ENCODE measurements at regions not wholly inside any gene's neighbourhood (a gene's known extent, or its start where the extent isn't known, plus 50 kb on each side); places are given as distances from the start of the nearest gene placed in this dataset.

DNA sequence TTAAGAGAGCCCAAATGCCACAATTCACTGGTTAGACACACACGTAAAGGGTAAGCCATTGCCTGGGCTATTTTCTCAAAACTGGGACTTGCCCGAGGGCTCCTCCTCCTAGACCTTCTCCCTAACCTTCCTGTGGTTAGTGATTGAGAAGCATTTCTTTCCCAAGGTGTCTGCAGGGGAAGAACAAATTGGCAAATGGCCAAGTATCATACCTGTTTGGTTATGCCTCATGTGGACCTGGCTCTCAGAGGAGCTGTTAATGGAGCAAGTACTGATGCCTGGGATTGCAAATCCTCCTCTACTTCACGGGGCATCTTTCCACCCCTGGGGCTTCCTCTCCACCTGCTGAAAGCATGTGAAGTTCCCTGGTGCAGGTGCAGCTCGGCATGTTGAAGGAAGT is 187.5 kb upstream of the CYRIA start:
- TF ChIP-seq, protein P1, sequence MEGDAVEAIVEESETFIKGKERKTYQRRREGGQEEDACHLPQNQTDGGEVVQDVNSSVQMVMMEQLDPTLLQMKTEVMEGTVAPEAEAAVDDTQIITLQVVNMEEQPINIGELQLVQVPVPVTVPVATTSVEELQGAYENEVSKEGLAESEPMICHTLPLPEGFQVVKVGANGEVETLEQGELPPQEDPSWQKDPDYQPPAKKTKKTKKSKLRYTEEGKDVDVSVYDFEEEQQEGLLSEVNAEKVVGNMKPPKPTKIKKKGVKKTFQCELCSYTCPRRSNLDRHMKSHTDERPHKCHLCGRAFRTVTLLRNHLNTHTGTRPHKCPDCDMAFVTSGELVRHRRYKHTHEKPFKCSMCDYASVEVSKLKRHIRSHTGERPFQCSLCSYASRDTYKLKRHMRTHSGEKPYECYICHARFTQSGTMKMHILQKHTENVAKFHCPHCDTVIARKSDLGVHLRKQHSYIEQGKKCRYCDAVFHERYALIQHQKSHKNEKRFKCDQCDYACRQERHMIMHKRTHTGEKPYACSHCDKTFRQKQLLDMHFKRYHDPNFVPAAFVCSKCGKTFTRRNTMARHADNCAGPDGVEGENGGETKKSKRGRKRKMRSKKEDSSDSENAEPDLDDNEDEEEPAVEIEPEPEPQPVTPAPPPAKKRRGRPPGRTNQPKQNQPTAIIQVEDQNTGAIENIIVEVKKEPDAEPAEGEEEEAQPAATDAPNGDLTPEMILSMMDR (IDR thresholded peaks at IDR 0.05; ENCODE audit: insufficient read depth, low read length, poor library complexity, severe bottlenecking) = no peak
- TF ChIP-seq EZH2phosphoT487 (conservative IDR thresholded peaks at IDR 0.05; ENCODE audit: low read length) = no peak
- Histone ChIP-seq H3K9me2 (replicated peaks; ENCODE audit: insufficient read depth, low read length) (no peaks in the 10 kb centered on the region), H3K27ac (ENCODE audit: low read depth, low read length) (no peak overlapping the region), H4K20me1 (ENCODE audit: low read depth, low read length) (no peaks in the 10 kb centered on the region), H3K36me3 (ENCODE audit: low read length) (no peaks in the 10 kb centered on the region), H3K27me3 (ENCODE audit: low read length) (no peaks in the 10 kb centered on the region), H3K4me2 (ENCODE audit: low read depth, low read length, poor library complexity, severe bottlenecking) (no peak overlapping the region), H3K79me2 (ENCODE audit: insufficient read depth, low read length) (no peaks in the 10 kb centered on the region), H3F3A (ENCODE audit: insufficient read depth) (no peaks in the 10 kb centered on the region), H3K4me3 (ENCODE audit: insufficient read depth, low read length, poor library complexity, severe bottlenecking) (no peak overlapping the region), H3K9me3 (ENCODE audit: insufficient read depth, low read length) (no peaks in the 10 kb centered on the region), H2AFZ (ENCODE audit: low read depth, low read length, severe bottlenecking) (no peak overlapping the region), H3K9ac (ENCODE audit: low read length) (no peak overlapping the region)

GRCh38 chr2:16852651-16853050 is 187.0 kb upstream of the CYRIA start:
- Histone ChIP-seq H2AFZ (ENCODE audit: low read depth, low read length, severe bottlenecking) (no peak overlapping the region), H3K4me3 (ENCODE audit: insufficient read depth, low read length, poor library complexity, severe bottlenecking) (no peak overlapping the region), H4K20me1 (ENCODE audit: low read depth, low read length) (no peaks in the 10 kb centered on the region), H3K4me2 (ENCODE audit: low read depth, low read length, poor library complexity, severe bottlenecking) (no peak overlapping the region), H3K36me3 (ENCODE audit: low read length) (no peaks in the 10 kb centered on the region), H3K79me2 (ENCODE audit: insufficient read depth, low read length) (no peaks in the 10 kb centered on the region), H3K9me2 (replicated peaks; ENCODE audit: insufficient read depth, low read length) (no peaks in the 10 kb centered on the region), H3K27ac (ENCODE audit: low read depth, low read length) (no peak overlapping the region), H3F3A (ENCODE audit: insufficient read depth) (no peaks in the 10 kb centered on the region), H3K9ac (ENCODE audit: low read length) (no peak overlapping the region), H3K27me3 (ENCODE audit: low read length) (no peaks in the 10 kb centered on the region), H3K9me3 (ENCODE audit: insufficient read depth, low read length) (no peaks in the 10 kb centered on the region)
- TF ChIP-seq, protein P1 (IDR thresholded peaks at IDR 0.05; ENCODE audit: insufficient read depth, low read length, poor library complexity, severe bottlenecking) = no peak
- no peak for TF ChIP-seq EZH2phosphoT487 (conservative IDR thresholded peaks at IDR 0.05; ENCODE audit: low read length)

- Histone ChIP-seq H3K36me3 (ENCODE audit: low read length) (no peaks in the 10 kb centered on the region), H3K27me3 (ENCODE audit: low read length) (no peaks in the 10 kb centered on the region), H3F3A (ENCODE audit: insufficient read depth) (no peaks in the 10 kb centered on the region), H4K20me1 (ENCODE audit: low read depth, low read length) (no peaks in the 10 kb centered on the region), H3K9me2 (replicated peaks; ENCODE audit: insufficient read depth, low read length) (no peaks in the 10 kb centered on the region), H2AFZ (ENCODE audit: low read depth, low read length, severe bottlenecking) (no peak overlapping the region), H3K9ac (ENCODE audit: low read length) (no peak overlapping the region), H3K79me2 (ENCODE audit: insufficient read depth, low read length) (no peaks in the 10 kb centered on the region), H3K27ac (ENCODE audit: low read depth, low read length) (no peak overlapping the region), H3K4me2 (ENCODE audit: low read depth, low read length, poor library complexity, severe bottlenecking) (no peak overlapping the region), H3K9me3 (ENCODE audit: insufficient read depth, low read length) (no peaks in the 10 kb centered on the region), H3K4me3 (ENCODE audit: insufficient read depth, low read length, poor library complexity, severe bottlenecking) (no peak overlapping the region)
- TF ChIP-seq, protein P1 (IDR thresholded peaks at IDR 0.05; ENCODE audit: insufficient read depth, low read length, poor library complexity, severe bottlenecking) = no peak
- TF ChIP-seq EZH2phosphoT487 (conservative IDR thresholded peaks at IDR 0.05; ENCODE audit: low read length) = no peak
Measured at GRCh38 chr2:16851126-16851525, 185.5 kb upstream of the CYRIA start.

Data from SU-DHL-6 (cell line).